SK-N-SH (cell line): ENCODE measurements at regions not wholly inside any gene's neighbourhood (a gene's known extent, or its start where the extent isn't known, plus 50 kb on each side); places are given as distances from the start of the nearest gene placed in this dataset.

Source experiments
- CTCF ChIA-PET: fragments of 300-600, 350-600 bp; formaldehyde crosslinking; extraction: SDS; loops from one replicate; lab custom pipeline; 2021; lab: Yijun Ruan, JAX
- POLR2A ChIA-PET: fragments of 350-600 bp; sonication (Branson Sonifier 250); formaldehyde crosslinking; extraction: SDS; loops from one replicate; lab custom pipeline; 2020; ENCODE audit warnings: antibody characterized with exemption, inconsistent platforms; lab: Yijun Ruan, JAX
- DNase-seq: peaks from one replicate; pipeline ENCODE4 v3.0.0; 2012
- H2AFZ ChIP-seq: fragments of 200-600 bp; sonication (generic); 2 replicates; pipeline ENCODE4 v1.8.1; 2016; ENCODE audit warnings: antibody characterized with exemption, mild to moderate bottlenecking, low read depth
- H3F3A ChIP-seq: fragments of 200-600 bp; sonication (generic); replicated peaks from 2 replicates; pipeline ENCODE3; 2016; ENCODE audit warnings: antibody characterized with exemption, mild to moderate bottlenecking; ENCODE audit not compliant: insufficient read depth
- H3K27ac ChIP-seq, 2 experiments: fragments of 200-500 bp in 1 of 2; fragments of 200-600 bp in 1 of 2; sonication (Bioruptor generic) in 1 of 2; sonication (generic), shearing (Covaris generic) in 1 of 2; 2 replicates each; pipeline versions ENCODE4 v1.5.1 to v1.6.1; 2014 to 2016; ENCODE audit warnings: low read depth in 2 of 2, inconsistent platforms in 1 of 2, low read length in 1 of 2, mild to moderate bottlenecking in 1 of 2, mixed read lengths in 1 of 2
- H3K27me3 ChIP-seq: fragments of 200-600 bp; sonication (generic), shearing (Covaris generic); 2 replicates; pipeline ENCODE4 v1.6.1; 2016; ENCODE audit warnings: mixed run types; ENCODE audit not compliant: insufficient read depth
- H3K36me3 ChIP-seq, 2 experiments: fragments of 200-500 bp in 1 of 2; fragments of 200-600 bp in 1 of 2; sonication (Bioruptor generic) in 1 of 2; sonication (generic) in 1 of 2; replicated peaks in 1 of 2; 2 replicates each; pipeline versions ENCODE3 to v1.5.1; 2014 to 2016; ENCODE audit warnings: low read length in 1 of 2, mild to moderate bottlenecking in 1 of 2; ENCODE audit not compliant: insufficient read depth in 2 of 2, control insufficient read depth in 1 of 2
- H3K4me1 ChIP-seq, 2 experiments: fragments of 200-500 bp in 1 of 2; fragments of 200-600 bp in 1 of 2; sonication (Bioruptor generic) in 1 of 2; sonication (generic), shearing (Covaris generic) in 1 of 2; 2 replicates each; pipeline versions ENCODE4 v1.5.1 to v1.6.1; 2014 to 2016; ENCODE audit warnings: low read depth in 1 of 2, low read length in 1 of 2, mixed run types in 1 of 2; ENCODE audit not compliant: insufficient read depth in 2 of 2, control insufficient read depth in 1 of 2
- H3K4me2 ChIP-seq: fragments of 200-600 bp; sonication (generic), shearing (Covaris generic); 2 replicates; pipeline ENCODE4 v1.6.1; 2017; ENCODE audit warnings: mixed run types
- H3K4me3 ChIP-seq, 2 experiments: fragments of 200-500 bp in 1 of 2; fragments of 200-600 bp in 1 of 2; sonication (Bioruptor generic) in 1 of 2; sonication (generic), shearing (Covaris generic) in 1 of 2; 2 replicates each; pipeline versions ENCODE4 v1.5.1 to v1.8.1; 2014 to 2016; ENCODE audit warnings: low read depth in 2 of 2, inconsistent platforms in 1 of 2, low read length in 1 of 2, mild to moderate bottlenecking in 1 of 2, mixed read lengths in 1 of 2, moderate library complexity in 1 of 2
- H3K79me2 ChIP-seq: fragments of 200-600 bp; sonication (generic); 2 replicates; pipeline ENCODE4 v1.8.1; 2017; ENCODE audit warnings: mild to moderate bottlenecking; ENCODE audit not compliant: insufficient read depth
- H3K9ac ChIP-seq: fragments of 200-600 bp; sonication (generic); 2 replicates; pipeline ENCODE4 v1.6.1; 2017; ENCODE audit warnings: mixed run types
- H3K9me2 ChIP-seq: fragments of 200-600 bp; sonication (generic); 2 replicates; pipeline ENCODE4 v1.6.1; 2017; ENCODE audit warnings: mixed run types
- H3K9me3 ChIP-seq: fragments of 200-600 bp; sonication (generic); 2 replicates; pipeline ENCODE4 v1.6.1; 2017; ENCODE audit warnings: mixed run types, mild to moderate bottlenecking, moderate library complexity
- H4K20me1 ChIP-seq: fragments of 200-600 bp; sonication (generic); 2 replicates; pipeline ENCODE4 v1.6.1; 2017; ENCODE audit warnings: mild to moderate bottlenecking, mixed run types; ENCODE audit not compliant: insufficient read depth
- EP300 ChIP-seq, 2 experiments: IDR thresholded peaks; 2 replicates each; pipeline versions ENCODE4 v1.4.0 to v1.6.1; 2012; ENCODE audit warnings: borderline replicate concordance in 1 of 2, low read depth in 1 of 2, low read length in 1 of 2
- MEF2A ChIP-seq: IDR thresholded peaks from 2 replicates; pipeline ENCODE4 v1.4.0; 2012; ENCODE audit warnings: low read depth, borderline replicate concordance
- POLR2AphosphoS5 ChIP-seq: IDR thresholded peaks from 2 replicates; pipeline ENCODE4 v1.6.1; 2012; ENCODE audit warnings: low read depth, low read length
- RCOR1 ChIP-seq: fragments of 150-350 bp; IDR thresholded peaks from 2 replicates; pipeline ENCODE4 v1.6.1; 2017; ENCODE audit warnings: antibody characterized with exemption, low read length
- RXRA ChIP-seq: IDR thresholded peaks from 2 replicates; pipeline ENCODE4 v1.4.0; 2012; ENCODE audit warnings: low read depth, mild to moderate bottlenecking, borderline replicate concordance
- SIN3A ChIP-seq: IDR thresholded peaks from 2 replicates; pipeline ENCODE4 v1.6.1; 2012; ENCODE audit warnings: low read depth, mild to moderate bottlenecking, low read length, moderate library complexity, borderline replicate concordance
- TAF1 ChIP-seq: IDR thresholded peaks from 2 replicates; pipeline ENCODE4 v1.6.1; 2012; ENCODE audit warnings: low read depth, mild to moderate bottlenecking, low read length, moderate library complexity, borderline replicate concordance
- TEAD4 ChIP-seq: IDR thresholded peaks from 2 replicates; pipeline ENCODE4 v1.4.0; 2012; ENCODE audit warnings: mild to moderate bottlenecking, borderline replicate concordance; ENCODE audit not compliant: insufficient read depth
- USF2 ChIP-seq: fragments of 150-350 bp; IDR thresholded peaks from 2 replicates; pipeline ENCODE4 v1.6.1; 2017; ENCODE audit warnings: antibody characterized with exemption, low read length, low read depth, borderline replicate concordance
- WGBS: methylation state at CpG from one replicate; pipeline ENCODE4 v1.1.6; 2017; ENCODE audit warnings: low lambda C conversion rate; 5-methylcytosine and 5-hydroxymethylcytosine counted together
- TF ChIP-seq, protein P1 (sequence below): IDR thresholded peaks from 2 replicates; pipeline ENCODE4 v1.4.0; 2012; ENCODE audit warnings: low read depth

DNA sequence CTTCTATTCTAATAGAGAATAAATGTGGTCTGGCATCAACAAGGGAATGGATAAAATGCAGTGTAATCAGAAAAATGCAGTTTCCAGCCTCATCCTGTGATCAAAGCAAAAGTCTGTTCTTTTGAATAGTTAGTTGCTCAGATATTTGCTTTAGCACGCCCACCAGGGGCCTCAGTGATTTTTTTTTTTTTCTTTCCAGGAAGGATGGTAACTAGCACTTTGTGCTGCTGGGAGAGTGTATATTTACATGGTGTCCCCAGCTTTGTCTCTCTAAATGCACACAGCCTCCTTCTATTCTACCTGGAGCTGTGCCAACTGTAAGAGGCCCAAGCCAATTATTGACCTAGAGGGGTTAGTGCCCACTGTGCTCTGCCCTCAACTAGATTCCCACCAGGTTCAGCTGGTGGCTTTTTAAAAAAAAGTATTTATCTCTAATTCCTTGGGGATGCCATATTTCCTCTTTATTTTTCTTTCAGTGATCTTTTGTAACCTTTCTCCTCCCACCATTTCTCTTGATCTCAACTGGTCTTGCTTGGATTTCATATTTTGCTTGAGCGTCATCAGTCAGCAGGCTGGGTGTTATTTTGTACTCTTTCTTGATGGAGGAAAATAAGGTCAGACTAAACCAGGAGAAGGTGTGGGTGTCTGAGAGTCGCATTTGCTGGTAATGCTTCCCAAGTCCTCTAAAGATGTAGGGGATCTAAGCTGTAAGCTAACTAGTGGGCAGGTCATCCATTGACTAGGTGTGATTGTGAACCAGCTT is 193.0 kb upstream of the C9orf72 start (continued):
- no peak for TF ChIP-seq RXRA
- TF ChIP-seq SIN3A, result no peak
- no peak for TF ChIP-seq TEAD4

- Histone ChIP-seq H3K4me3 (no peak overlapping the region), H3K4me2 (no peak overlapping the region), H2AFZ (no peak overlapping the region), H3K9ac (no peak overlapping the region), H3K9me3 (no peaks in the 10 kb centered on the region), H3F3A (no peaks in the 10 kb centered on the region), H3K79me2 (no peaks in the 10 kb centered on the region), H4K20me1 (no peaks in the 10 kb centered on the region), H3K27me3 (no peaks in the 10 kb centered on the region), H3K36me3 (no peaks in the 10 kb centered on the region), H3K4me1 (no peaks in the 10 kb centered on the region; a peak in 2 of 4 replicates), H3K27ac (no peak overlapping the region), H3K9me2 (no peaks in the 10 kb centered on the region)
- DNase-seq, result no peak
- ChIA-PET CTCF (no interaction called here), POLR2A (no interaction called here)
- TF ChIP-seq TEAD4, result no peak
- no peak for TF ChIP-seq EP300 (IDR thresholded peaks at IDR 0.05; ENCODE audit: borderline replicate concordance in 1 of 2, low read depth in 1 of 2, low read length in 1 of 2)
- no peak for TF ChIP-seq RCOR1
- no peak for TF ChIP-seq USF2
- no peak for TF ChIP-seq TAF1
- 39% methylated on average over 3 of the region's 3 CpGs for WGBS
Measured at GRCh38 chr9:27768781-27769180, 195.5 kb upstream of the C9orf72 start.

GRCh38 chr9:27770541-27770940 is 197.3 kb upstream of the C9orf72 start:
- Histone ChIP-seq H3K9me3 (no peaks in the 10 kb centered on the region), H3K4me2 (no peak overlapping the region), H3F3A (no peaks in the 10 kb centered on the region), H2AFZ (no peak overlapping the region), H3K27me3 (no peaks in the 10 kb centered on the region), H3K4me1 (no peaks in the 10 kb centered on the region; a peak in 2 of 4 replicates), H3K79me2 (no peaks in the 10 kb centered on the region), H3K4me3 (no peak overlapping the region), H3K36me3 (no peaks in the 10 kb centered on the region), H3K9ac (no peak overlapping the region), H3K9me2 (no peaks in the 10 kb centered on the region), H3K27ac (no peak overlapping the region), H4K20me1 (no peaks in the 10 kb centered on the region)
- ChIA-PET POLR2A (no interaction called here), CTCF (no interaction called here)
- WGBS, result 45% methylated on average over 5 of the region's 5 CpGs
- no peak for TF ChIP-seq MEF2A
- TF ChIP-seq RXRA, result no peak
- TF ChIP-seq, protein P1, sequence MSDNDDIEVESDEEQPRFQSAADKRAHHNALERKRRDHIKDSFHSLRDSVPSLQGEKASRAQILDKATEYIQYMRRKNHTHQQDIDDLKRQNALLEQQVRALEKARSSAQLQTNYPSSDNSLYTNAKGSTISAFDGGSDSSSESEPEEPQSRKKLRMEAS, result no peak
- TF ChIP-seq EP300 (IDR thresholded peaks at IDR 0.05; ENCODE audit: borderline replicate concordance in 1 of 2, low read depth in 1 of 2, low read length in 1 of 2), result no peak
- no peak for TF ChIP-seq POLR2AphosphoS5
- TF ChIP-seq TAF1, result no peak
- DNase-seq, result no peak
